ENCODE measurements at regions not wholly inside any gene's neighbourhood (a gene's known extent, or its start where the extent isn't known, plus 50 kb on each side); places are given as distances from the start of the nearest gene placed in this dataset.
A peak's percentile ranks its signal among the peaks of the same experiment; 100 is the strongest.

DNA sequence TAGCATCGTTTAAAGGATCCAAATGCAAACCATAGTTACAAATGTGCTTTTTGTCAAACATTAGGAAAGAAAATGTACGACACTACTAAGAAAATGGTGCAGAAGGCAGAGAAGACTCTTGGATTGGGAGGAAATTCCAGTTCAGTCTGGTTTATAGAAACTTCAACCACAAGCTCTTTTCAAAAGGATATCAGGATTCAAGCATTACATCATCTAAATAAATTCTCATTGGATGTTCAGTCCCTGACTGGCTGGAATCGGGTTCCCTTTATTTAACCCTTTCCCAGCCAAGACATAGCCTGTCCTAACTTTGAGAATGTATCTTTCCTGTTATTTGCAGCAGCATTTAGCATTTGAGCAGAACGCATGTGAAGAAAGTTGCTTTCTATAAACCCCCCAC lies 184.6 kb downstream of the LMO4 start:
- peaks cover 29% of the 10 kb centered on the region for H3K4me1 Mint-ChIP-seq (ENCODE audit: low read depth, unreplicated experiment)
- H3K9me3 Mint-ChIP-seq (ENCODE audit: unreplicated experiment): peaks cover 5% of the 10 kb centered on the region
- DNase-seq (ENCODE audit: low read depth): peak; percentile 76

DNA sequence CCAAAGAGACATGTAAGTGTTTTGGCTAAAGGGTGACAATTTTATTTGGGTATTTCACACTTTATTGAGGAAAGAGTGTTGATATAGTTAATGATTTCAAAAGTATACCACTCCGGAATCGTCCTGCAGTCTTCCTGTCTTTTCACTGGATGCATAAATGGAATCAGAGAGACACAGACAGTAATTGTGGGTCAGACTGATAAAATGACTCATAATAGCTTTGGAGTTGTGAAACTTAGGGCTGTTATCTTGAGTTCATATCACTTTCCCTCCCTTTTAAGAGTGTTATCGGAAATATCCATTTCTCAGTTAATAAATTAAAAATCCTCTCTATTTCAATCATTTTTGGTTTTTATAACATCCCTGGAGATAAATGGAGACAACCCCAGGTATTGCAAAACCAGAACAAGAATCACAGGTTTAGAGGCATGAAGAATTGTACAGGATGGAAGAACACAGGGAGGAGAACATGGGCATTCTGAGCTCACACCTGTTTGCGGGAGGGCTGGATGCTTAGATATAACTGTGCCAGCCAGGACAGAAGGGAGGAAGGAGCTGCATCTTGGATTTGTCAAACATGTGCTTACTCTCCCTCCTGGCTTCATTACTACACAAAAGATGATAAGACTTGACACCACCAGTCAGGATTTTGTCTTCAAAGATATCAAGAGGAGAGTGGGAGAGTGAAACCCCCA lies 185.4 kb downstream of the LMO4 start:
- no peaks in the 10 kb centered on the region for H3K4me1 ChIP-seq (ENCODE audit: insufficient read depth, low read length)
- H3K4me3 Mint-ChIP-seq (ENCODE audit: unreplicated experiment): no peak overlapping the region
- no peak overlapping the region for H2AFZ ChIP-seq (ENCODE audit: low read depth, low read length)
- TF ChIP-seq, protein P1, sequence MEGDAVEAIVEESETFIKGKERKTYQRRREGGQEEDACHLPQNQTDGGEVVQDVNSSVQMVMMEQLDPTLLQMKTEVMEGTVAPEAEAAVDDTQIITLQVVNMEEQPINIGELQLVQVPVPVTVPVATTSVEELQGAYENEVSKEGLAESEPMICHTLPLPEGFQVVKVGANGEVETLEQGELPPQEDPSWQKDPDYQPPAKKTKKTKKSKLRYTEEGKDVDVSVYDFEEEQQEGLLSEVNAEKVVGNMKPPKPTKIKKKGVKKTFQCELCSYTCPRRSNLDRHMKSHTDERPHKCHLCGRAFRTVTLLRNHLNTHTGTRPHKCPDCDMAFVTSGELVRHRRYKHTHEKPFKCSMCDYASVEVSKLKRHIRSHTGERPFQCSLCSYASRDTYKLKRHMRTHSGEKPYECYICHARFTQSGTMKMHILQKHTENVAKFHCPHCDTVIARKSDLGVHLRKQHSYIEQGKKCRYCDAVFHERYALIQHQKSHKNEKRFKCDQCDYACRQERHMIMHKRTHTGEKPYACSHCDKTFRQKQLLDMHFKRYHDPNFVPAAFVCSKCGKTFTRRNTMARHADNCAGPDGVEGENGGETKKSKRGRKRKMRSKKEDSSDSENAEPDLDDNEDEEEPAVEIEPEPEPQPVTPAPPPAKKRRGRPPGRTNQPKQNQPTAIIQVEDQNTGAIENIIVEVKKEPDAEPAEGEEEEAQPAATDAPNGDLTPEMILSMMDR (IDR thresholded peaks at IDR 0.05; ENCODE audit: insufficient read depth, low read depth, low read length): no peak
- no peak for TF ChIP-seq EZH2 (IDR thresholded peaks at IDR 0.05; ENCODE audit: insufficient read depth, low read length)
- H3K36me3 ChIP-seq (ENCODE audit: insufficient read depth, low read length): no peaks in the 10 kb centered on the region
- H3K27ac Mint-ChIP-seq (ENCODE audit: unreplicated experiment): no peak overlapping the region
- no peak overlapping the region for H3K4me3 ChIP-seq (ENCODE audit: insufficient read depth, low read depth, low read length)
- DNase-seq (ENCODE audit: low read depth): peak; percentile 42
- no peaks in the 10 kb centered on the region for H3K27me3 Mint-ChIP-seq (ENCODE audit: low read depth, unreplicated experiment)
- no peaks in the 10 kb centered on the region for H4K20me1 ChIP-seq (ENCODE audit: insufficient read depth, low read length)
- no peaks in the 10 kb centered on the region for H3K9me3 ChIP-seq (ENCODE audit: insufficient read depth, low read depth, low read length)
- no peak overlapping the region for H3K9ac ChIP-seq (ENCODE audit: low read length)
- no peaks in the 10 kb centered on the region for H3K36me3 Mint-ChIP-seq (ENCODE audit: low read depth, unreplicated experiment)
- H3K27me3 ChIP-seq (ENCODE audit: insufficient read depth, low read length): no peaks in the 10 kb centered on the region
- peaks cover 31% of the 10 kb centered on the region for H3K4me1 Mint-ChIP-seq (ENCODE audit: low read depth, unreplicated experiment)
- no peaks in the 10 kb centered on the region for H3K79me2 ChIP-seq (ENCODE audit: insufficient read depth, low read length)
- no peak overlapping the region for H3K4me2 ChIP-seq (ENCODE audit: low read length)
- H3K27ac ChIP-seq (ENCODE audit: low read depth, low read length): no peak overlapping the region
- FAIRE-seq: no peak
- peaks cover 5% of the 10 kb centered on the region for H3K9me3 Mint-ChIP-seq (ENCODE audit: unreplicated experiment)

More for the DNA sequence above, 184.6 kb downstream of the LMO4 start:
- no peaks in the 10 kb centered on the region for H3K27me3 Mint-ChIP-seq (ENCODE audit: low read depth, unreplicated experiment)
- TF ChIP-seq EZH2 (IDR thresholded peaks at IDR 0.05; ENCODE audit: insufficient read depth, low read length): no peak
- TF ChIP-seq, protein P1 (IDR thresholded peaks at IDR 0.05; ENCODE audit: insufficient read depth, low read depth, low read length): no peak
- FAIRE-seq: no peak
- Histone ChIP-seq H3K4me1 (ENCODE audit: insufficient read depth, low read length) (no peaks in the 10 kb centered on the region), H3K4me3 (ENCODE audit: insufficient read depth, low read depth, low read length) (no peak overlapping the region), H3K9me3 (ENCODE audit: insufficient read depth, low read depth, low read length) (no peaks in the 10 kb centered on the region), H4K20me1 (ENCODE audit: insufficient read depth, low read length) (no peaks in the 10 kb centered on the region), H2AFZ (ENCODE audit: low read depth, low read length) (no peak overlapping the region), H3K79me2 (ENCODE audit: insufficient read depth, low read length) (no peaks in the 10 kb centered on the region), H3K4me2 (ENCODE audit: low read length) (no peak overlapping the region), H3K27me3 (ENCODE audit: insufficient read depth, low read length) (no peaks in the 10 kb centered on the region), H3K36me3 (ENCODE audit: insufficient read depth, low read length) (no peaks in the 10 kb centered on the region), H3K27ac (ENCODE audit: low read depth, low read length) (no peak overlapping the region), H3K9ac (ENCODE audit: low read length) (no peak overlapping the region)
- no peaks in the 10 kb centered on the region for H3K36me3 Mint-ChIP-seq (ENCODE audit: low read depth, unreplicated experiment)
- peak overlapping the region; percentile 70 for H3K27ac Mint-ChIP-seq (ENCODE audit: unreplicated experiment)
- H3K4me3 Mint-ChIP-seq (ENCODE audit: unreplicated experiment): no peak overlapping the region

DNA sequence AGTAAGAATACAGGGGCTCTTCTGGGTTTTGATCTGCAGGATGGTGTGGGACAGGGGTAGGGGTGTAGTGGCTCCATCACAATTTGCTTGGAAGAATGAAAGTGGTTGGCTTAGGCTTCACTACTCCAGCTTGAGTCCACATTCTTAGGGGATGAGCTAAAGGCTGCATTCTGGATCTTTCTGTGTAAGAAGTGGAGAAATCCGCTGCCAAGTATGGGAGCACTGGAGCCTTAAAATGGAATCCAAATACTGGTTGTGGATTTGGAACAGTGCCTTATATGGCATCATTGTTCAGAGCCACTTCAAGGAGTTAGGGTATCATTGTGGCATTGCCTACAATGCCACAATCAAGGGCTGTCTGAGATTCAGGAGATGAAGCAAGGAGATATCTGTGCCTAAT lies 187.1 kb downstream of the LMO4 start:
- no peaks in the 10 kb centered on the region for H3K9me3 ChIP-seq (ENCODE audit: insufficient read depth, low read depth, low read length)
- peaks cover 31% of the 10 kb centered on the region for H3K4me1 Mint-ChIP-seq (ENCODE audit: low read depth, unreplicated experiment)
- H3K27ac ChIP-seq (ENCODE audit: low read depth, low read length): no peak overlapping the region
- H3K4me3 ChIP-seq (ENCODE audit: insufficient read depth, low read depth, low read length): no peak overlapping the region
- FAIRE-seq (no peak), DNase-seq (ENCODE audit: low read depth) (peak; percentile 81)
- no peaks in the 10 kb centered on the region for H3K36me3 ChIP-seq (ENCODE audit: insufficient read depth, low read length)
- no peaks in the 10 kb centered on the region for H3K36me3 Mint-ChIP-seq (ENCODE audit: low read depth, unreplicated experiment)
- H3K9me3 Mint-ChIP-seq (ENCODE audit: unreplicated experiment): peaks cover 5% of the 10 kb centered on the region
- H3K27me3 ChIP-seq (ENCODE audit: insufficient read depth, low read length): no peaks in the 10 kb centered on the region
- no peaks in the 10 kb centered on the region for H3K4me1 ChIP-seq (ENCODE audit: insufficient read depth, low read length)
- no peaks in the 10 kb centered on the region for H3K79me2 ChIP-seq (ENCODE audit: insufficient read depth, low read length)
- H2AFZ ChIP-seq (ENCODE audit: low read depth, low read length): no peak overlapping the region
- H4K20me1 ChIP-seq (ENCODE audit: insufficient read depth, low read length): no peaks in the 10 kb centered on the region
- no peaks in the 10 kb centered on the region for H3K27me3 Mint-ChIP-seq (ENCODE audit: low read depth, unreplicated experiment)
- H3K9ac ChIP-seq (ENCODE audit: low read length): no peak overlapping the region
- no peak overlapping the region for H3K27ac Mint-ChIP-seq (ENCODE audit: unreplicated experiment)
- no peak overlapping the region for H3K4me3 Mint-ChIP-seq (ENCODE audit: unreplicated experiment)
- TF ChIP-seq, protein P1 (IDR thresholded peaks at IDR 0.05; ENCODE audit: insufficient read depth, low read depth, low read length): no peak
- TF ChIP-seq EZH2 (IDR thresholded peaks at IDR 0.05; ENCODE audit: insufficient read depth, low read length): no peak
- H3K4me2 ChIP-seq (ENCODE audit: low read length): no peak overlapping the region
